GM10266 (cell line): ENCODE measurements at regions not wholly inside any gene's neighbourhood (a gene's known extent, or its start where the extent isn't known, plus 50 kb on each side); places are given as distances from the start of the nearest gene placed in this dataset.

Source experiments
- DNase-seq: peaks from one replicate; pipeline ENCODE4 v3.0.0; 2012; ENCODE audit errors: extremely low spot score
- TF ChIP-seq, protein P1 (sequence below): IDR thresholded peaks from 2 replicates; pipeline ENCODE4 v1.5.1; 2012; ENCODE audit warnings: mild to moderate bottlenecking, low read depth; ENCODE audit not compliant: control insufficient read depth, insufficient read depth; ENCODE audit errors: missing control alignments

DNA sequence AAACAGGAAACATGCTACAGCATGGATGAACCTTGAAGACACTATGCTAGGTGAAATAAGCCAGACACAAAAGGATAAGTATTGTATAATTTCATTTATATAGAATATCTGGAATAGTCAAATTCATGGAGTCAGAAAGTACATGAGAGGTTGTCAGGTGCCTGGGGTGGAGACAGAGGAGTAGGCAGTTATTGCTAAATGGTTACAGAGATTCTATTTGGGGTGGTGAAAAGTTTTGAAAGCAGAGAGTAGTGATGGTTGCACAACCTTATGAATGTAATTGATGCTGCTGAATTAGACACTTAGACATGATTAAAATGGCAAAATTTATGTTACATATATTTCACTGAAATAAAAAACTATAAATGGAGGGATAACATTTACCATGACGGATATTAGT lies 197.4 kb downstream of the VAPA start:
- TF ChIP-seq, protein P1, sequence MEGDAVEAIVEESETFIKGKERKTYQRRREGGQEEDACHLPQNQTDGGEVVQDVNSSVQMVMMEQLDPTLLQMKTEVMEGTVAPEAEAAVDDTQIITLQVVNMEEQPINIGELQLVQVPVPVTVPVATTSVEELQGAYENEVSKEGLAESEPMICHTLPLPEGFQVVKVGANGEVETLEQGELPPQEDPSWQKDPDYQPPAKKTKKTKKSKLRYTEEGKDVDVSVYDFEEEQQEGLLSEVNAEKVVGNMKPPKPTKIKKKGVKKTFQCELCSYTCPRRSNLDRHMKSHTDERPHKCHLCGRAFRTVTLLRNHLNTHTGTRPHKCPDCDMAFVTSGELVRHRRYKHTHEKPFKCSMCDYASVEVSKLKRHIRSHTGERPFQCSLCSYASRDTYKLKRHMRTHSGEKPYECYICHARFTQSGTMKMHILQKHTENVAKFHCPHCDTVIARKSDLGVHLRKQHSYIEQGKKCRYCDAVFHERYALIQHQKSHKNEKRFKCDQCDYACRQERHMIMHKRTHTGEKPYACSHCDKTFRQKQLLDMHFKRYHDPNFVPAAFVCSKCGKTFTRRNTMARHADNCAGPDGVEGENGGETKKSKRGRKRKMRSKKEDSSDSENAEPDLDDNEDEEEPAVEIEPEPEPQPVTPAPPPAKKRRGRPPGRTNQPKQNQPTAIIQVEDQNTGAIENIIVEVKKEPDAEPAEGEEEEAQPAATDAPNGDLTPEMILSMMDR = no peak
- no peak for DNase-seq

DNA sequence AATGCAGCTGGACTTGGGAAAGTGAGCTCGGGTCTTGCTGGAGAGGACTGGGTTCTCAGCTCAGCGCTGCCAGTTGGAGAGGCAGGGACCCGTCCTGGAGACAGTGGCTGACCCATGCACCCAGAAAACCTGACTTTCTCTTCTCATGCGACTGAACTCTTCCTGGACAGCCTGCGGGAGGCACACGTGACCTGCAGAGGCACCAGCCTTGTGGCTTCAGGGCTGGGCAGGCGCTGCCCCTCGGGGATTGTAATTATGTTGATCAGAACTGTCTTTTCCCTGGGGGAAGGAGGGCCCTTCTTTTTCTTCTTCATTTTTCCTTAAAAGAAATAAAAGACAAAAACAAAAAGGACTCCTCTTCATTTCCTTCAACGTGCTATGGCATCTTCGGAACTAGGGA lies 198.1 kb downstream of the VAPA start:
- DNase-seq = no peak
- TF ChIP-seq, protein P1 = no peak

DNA sequence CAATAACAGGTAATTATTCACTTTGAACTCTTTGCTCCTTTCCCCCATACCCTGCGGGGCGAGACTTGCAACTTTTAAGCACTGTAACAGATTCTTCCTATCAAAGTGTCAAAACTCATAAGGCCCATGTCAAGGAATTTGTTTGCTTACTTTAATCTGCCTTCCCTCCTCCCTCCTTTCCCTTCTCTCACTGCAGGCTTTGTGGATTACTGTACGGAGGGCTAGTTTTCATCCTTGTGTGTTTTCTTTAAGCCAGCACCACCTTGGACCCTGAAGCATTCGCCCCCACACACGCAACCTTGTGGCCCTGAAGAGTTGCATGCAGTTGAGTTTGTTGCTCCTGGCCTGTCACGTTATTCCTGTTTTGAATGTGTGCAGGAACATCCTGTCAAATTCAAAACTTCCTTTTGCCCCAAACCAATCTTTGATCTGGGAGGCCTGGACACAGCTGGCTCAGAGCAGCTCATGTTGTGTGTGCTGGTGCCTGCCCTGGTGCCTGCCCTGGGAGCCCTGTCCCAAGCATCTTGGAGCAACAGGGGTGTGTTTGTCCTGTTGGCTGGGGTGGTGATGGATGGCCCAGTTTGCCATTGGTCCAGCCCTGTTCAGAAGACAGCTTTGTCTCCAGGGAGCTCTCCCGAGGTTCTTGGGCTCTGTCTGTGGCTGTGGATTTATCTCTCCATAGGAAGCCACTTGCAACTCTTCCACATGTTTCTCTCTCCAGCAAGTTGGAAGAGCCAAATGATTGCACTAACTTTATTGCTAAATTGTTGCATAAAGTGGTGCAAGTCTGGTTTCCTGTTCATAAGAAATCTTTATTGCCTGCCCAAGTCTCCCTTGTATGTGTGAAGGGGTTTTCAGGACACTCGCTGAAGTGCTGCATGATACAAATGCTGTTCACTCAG lies 199.6 kb downstream of the VAPA start:
- DNase-seq = no peak
- TF ChIP-seq, protein P1 = no peak

DNA sequence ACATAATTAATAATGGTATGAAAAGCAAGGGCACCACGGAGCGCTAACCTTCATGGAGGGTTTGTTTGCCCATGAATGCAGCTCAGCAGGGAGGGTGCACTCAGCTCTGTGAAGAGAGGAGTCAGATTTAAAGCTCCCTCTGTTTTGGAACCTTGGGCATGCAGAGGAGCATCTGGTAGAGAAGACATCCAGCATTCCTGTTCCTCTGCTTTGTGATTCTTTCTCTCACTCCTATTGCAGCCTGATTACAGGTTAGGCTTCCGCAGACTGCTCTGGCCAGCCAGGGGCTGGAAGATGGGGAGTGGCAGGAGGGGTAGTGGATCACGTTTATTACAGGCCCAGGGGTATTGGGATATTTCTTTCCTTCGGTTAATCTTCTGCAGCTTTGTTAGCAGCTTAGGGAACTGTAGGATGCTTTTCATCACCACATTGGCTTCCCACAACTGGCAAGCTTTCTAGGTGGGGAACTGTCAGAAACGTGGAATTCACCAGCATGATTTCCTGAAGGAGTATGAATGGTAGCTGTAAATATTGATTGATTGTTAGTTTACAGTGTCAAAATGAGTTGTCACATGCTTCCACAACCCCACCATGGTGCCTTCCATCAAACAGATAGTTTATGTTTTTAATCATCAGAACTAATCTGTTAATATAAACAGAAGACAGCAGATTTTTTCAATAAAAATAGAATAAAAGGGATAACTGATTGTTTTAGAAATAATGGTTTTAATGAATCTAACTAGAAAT lies 201.1 kb downstream of the VAPA start:
- TF ChIP-seq, protein P1 = no peak
- no peak for DNase-seq

DNA sequence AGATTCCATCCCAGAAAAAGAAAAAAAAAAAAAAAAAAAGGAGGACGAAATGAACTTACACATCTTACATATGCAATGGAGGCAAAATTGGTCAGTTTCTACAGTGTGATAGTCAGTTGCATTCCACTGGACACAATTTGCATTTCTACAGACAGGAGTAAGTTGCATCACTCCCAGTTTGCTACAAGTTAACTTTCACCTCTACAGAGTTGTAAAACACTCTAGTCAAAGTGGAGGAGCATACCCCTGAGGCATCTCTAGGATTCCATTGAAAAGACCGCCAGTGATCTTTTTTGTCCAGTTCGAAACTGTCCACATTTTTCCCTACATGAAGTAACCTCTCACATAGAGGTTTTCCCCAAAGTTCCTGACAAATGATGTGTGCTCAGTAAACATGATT lies 202.8 kb downstream of the VAPA start:
- TF ChIP-seq, protein P1 = no peak

DNA sequence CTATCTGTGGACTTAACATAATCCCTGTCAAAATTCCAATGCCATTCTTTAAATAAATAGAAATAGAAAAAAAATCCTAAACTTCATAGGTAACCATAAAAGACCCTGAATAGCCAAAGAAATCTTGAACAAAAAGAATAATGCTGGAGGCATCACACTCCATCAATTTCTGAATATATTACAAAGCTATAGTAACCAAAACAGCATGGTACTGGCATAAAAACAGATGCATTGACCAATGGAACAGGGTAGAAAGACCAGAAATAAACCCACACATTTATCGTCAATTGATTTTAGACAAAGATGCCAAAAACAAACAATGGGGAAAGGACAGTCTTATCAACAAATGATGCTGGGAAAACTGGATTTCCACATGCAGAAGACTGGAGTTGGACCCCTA lies 205.7 kb downstream of the VAPA start:
- TF ChIP-seq, protein P1 = no peak
- DNase-seq = no peak

More for the DNA sequence above, 202.8 kb downstream of the VAPA start:
- no peak for DNase-seq

DNA sequence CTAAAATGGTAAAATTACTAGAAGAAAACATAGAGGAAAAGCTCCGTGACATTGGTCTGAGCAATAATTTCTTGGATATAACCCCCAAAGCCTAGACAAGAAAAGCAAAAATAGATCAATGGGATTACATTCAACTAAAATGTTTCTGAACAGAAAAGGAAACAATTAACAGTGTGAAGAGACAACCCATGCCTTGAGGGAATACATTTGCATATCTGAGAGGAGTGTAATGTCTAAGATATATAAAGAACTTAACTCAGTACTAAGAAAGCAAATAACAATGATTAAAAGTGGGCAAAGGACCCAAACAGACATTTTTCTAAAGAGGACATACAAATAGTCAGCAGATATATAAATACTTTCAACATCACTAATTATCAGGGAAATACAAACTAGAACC lies 206.2 kb downstream of the VAPA start:
- DNase-seq = no peak
- TF ChIP-seq, protein P1 = no peak
